Smooth muscle cell of the brain vasculature (primary cell): ENCODE measurements at regions not wholly inside any gene's neighbourhood (a gene's known extent, or its start where the extent isn't known, plus 50 kb on each side); places are given as distances from the start of the nearest gene placed in this dataset.
A peak's percentile ranks its signal among the peaks of the same experiment; 100 is the strongest.

Source experiments
- DNase-seq: peaks from one replicate; pipeline ENCODE4 v3.0.0-alpha.2; 2012; ENCODE audit warnings: low read depth, low spot score

DNA sequence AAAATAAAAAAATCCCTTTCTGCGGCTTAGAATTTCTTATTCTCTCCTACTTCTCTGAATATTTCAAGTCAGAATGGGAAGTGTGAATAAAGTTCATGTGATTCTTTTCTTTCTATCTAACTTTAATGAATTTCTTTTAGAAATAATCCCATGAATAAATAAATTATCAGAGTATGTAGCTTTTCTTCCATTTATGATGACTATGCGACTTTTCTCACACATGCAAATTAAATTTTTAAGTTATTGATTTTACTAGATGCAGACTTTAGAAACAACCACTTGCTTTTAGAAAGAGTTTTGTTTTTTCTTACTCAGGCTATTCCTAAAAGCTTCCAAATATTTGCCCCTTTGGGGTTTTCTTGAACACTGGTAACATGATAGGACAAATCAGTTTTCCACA lies 477.7 kb upstream of the AGTR1 start:
- no peak for DNase-seq

DNA sequence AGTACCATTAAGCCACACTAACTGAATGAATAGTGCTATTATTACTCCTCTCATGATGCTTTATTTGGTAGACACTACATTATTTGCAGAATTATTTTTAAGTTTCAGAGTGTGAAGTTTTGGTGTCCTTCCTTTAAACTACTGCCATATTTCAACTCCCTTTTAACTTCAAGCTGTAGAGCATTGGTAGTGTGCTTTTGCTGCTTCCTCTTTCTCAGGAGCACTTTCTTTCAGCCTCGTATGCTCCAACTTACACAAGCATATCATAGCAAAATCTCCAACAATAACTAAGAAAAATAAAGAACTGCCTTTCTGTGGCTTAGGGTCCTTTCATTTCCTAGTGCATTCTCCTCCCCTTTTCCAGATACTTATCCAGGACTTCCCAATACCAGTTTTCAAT lies 476.4 kb upstream of the AGTR1 start:
- DNase-seq, result no peak

GRCh38 chr3:148223266-148223665 lies 474.4 kb upstream of the AGTR1 start:
- peak; percentile 90 for DNase-seq

- no peak for DNase-seq
Observed at GRCh38 chr3:148226246-148226645, 471.5 kb upstream of the AGTR1 start.

- no peak for DNase-seq
Observed at GRCh38 chr3:148227534-148227933, 470.2 kb upstream of the AGTR1 start.

- no peak for DNase-seq
Observed at GRCh38 chr3:148229107-148229506, 468.6 kb upstream of the AGTR1 start.

DNA sequence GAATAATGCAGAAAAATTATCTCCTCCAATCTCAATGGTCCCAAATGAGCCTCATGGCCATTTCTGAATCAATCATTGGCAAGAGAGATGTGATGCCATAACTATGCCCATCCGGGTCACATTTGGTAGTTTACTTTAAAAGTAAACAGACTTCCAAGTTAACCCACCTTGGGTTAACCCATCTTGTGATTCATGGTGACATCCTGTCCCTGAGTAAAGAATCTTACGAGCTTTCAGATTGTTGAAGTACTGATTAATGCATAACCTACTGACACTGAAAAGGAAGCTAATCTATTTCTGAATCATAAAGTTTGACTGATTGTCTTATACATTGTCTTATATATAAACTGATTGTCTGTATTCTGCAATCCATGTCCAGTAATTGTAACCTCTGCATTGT lies 467.2 kb upstream of the AGTR1 start:
- no peak for DNase-seq

GRCh38 chr3:148232389-148232788 lies 465.3 kb upstream of the AGTR1 start:
- no peak for DNase-seq

GRCh38 chr3:148233403-148233802 lies 464.3 kb upstream of the AGTR1 start:
- no peak for DNase-seq

DNA sequence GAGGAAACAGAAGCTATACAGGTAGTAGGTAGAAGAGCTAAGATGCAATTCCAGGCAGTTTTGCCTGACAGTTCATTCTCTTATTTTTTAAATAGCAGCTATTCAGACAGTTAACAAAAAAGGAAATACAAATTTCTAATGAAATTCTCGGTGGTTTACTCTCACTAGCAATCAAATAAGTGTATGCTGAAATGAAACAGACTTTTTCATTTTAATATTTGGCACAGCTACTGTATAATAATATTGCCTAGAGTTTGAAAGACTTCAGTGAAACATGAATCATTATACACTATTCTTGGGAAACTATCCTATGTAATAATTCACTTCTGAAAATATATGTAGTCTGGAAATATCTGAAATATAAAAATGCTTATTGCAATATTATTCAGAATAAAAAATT lies 463.2 kb upstream of the AGTR1 start:
- DNase-seq, result no peak

GRCh38 chr3:148235566-148235965 lies 462.1 kb upstream of the AGTR1 start:
- no peak for DNase-seq

DNA sequence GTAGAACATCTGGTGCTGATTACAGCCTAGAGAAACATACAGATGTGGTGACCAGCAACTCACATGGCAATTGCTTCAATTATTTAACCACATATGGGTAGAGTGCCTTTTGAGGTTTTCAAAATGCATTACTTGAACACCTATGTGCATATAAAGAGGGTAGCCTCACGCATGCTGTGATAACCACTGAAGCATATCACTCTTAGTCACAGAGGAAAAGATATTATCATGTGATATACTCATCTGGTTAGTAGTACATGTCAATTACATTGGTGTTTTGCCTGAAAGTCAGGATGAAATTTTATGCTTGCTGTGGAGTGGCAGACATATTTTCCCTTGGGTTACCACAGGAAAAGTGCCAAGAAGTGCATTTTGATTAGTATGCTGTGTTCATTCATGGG lies 459.3 kb upstream of the AGTR1 start:
- DNase-seq, result no peak

- no peak for DNase-seq
Observed at GRCh38 chr3:148240351-148240750, 457.4 kb upstream of the AGTR1 start.

- DNase-seq, result no peak
Observed at GRCh38 chr3:148243609-148244008, 454.1 kb upstream of the AGTR1 start.

GRCh38 chr3:148246291-148246923 lies 451.3 kb upstream of the AGTR1 start:
- DNase-seq, result no peak

GRCh38 chr3:148253713-148254112 lies 444.0 kb upstream of the AGTR1 start:
- DNase-seq, result no peak

DNA sequence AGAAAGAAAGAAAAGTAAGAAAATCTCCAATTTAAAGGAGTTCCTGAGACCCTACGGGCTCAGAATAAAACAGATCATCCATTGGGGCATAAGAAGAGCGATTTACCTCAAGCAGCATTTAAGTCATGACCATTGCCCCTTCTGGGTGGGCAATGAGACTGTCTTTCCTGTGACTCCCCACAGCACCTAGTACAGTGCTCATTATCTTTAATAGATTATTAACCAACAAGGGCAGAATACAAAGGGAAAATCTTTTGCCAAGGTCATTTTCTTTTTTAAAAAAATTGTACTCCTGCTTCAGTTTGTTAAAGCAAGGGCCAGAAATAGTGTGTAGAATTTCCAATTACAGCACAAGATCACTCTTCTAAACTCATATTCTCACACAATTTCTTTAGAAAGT lies 443.3 kb upstream of the AGTR1 start:
- no peak for DNase-seq

GRCh38 chr3:148255981-148256969 lies 441.4 kb upstream of the AGTR1 start:
- no peak for DNase-seq

DNA sequence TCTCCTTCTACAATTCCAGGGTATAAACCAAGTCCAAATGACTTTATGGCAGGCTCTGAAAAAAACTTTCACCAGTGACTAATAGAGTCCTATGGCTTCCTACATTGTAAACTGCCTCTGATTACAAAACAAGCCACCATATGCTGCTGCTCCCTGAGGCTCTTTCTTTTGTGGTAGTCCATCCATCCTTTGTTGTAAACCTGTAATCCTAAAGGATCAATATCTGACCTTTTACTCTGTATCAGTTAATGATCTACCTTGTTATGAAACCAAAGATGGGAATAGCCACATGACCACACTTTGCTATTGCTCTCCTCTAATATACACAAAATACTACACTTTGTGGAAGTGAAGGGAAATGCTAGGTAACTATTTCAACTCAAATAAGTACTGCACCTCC lies 434.7 kb upstream of the AGTR1 start:
- no peak for DNase-seq

GRCh38 chr3:148265841-148266240 lies 431.9 kb upstream of the AGTR1 start:
- DNase-seq, result no peak

DNA sequence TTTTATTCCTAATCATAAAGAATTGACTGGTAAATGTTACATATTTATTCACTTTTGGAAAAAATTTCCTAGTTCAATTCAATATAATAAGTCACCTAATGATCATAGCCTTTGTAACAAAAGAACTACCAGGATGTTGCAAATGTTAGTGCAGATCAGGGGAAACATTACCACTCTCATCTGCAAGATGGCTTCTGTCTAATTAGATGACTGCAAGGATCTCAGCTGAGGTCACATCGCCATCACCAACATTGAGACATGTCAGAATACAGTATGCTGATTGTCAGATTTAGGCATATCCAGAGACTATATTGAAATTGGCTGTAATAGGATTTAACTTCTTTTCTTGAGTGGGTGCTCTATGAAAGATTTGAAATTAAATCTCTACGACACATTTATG lies 431.4 kb upstream of the AGTR1 start:
- no peak for DNase-seq

- DNase-seq, result no peak
Observed at GRCh38 chr3:148269816-148270215, 427.9 kb upstream of the AGTR1 start.

DNA sequence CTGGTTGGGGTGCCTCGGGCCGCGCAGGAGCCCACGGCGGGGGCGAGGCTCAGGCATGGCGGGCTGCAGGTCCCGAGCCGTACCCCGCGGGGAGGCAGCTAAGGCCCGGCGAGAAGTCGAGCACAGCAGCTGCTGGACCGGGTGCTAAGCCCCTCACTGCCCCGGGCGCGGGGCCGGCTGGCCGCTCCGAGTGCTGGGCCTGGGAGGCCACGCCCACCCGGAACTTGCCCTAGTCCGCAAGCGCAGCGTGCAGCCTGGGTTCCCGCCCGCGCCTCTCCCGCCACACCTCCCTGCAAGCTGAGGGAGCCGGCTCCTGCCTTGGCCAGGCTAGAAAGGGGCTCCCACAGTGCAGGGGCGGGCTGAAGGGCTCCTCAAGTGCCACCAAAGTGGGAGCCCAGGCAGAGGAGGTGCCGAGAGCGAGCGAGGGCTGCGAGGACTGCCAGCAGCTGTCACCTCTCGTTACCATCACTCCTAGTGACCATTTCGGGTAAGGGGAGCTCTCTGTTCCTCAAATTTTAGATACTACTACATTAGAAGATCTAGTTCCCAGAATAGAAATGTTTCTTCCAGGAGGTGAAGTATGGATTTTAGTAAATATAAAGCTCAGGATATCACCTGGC lies 417.0 kb upstream of the AGTR1 start:
- no peak for DNase-seq
